SJCRH30 (cell line): ENCODE measurements at regions not wholly inside any gene's neighbourhood (a gene's known extent, or its start where the extent isn't known, plus 50 kb on each side); places are given as distances from the start of the nearest gene placed in this dataset.

Source experiments
- DNase-seq, 2 experiments: peaks; one replicate each; pipeline ENCODE4 v3.0.0-alpha.2; 2015 to 2020
- H3K27ac ChIP-seq: fragments of 250-450 bp; sonication (Bioruptor Pico); 2 replicates; pipeline ENCODE4 v1.5.1; 2020; ENCODE audit warnings: mild to moderate bottlenecking, moderate library complexity
- H3K27me3 ChIP-seq: fragments of 250-450 bp; sonication (Bioruptor Pico); 2 replicates; pipeline ENCODE4 v1.5.1; 2020; ENCODE audit warnings: mild to moderate bottlenecking, moderate library complexity
- H3K36me3 ChIP-seq: fragments of 250-450 bp; sonication (Bioruptor Pico); 2 replicates; pipeline ENCODE4 v1.5.1; 2020; ENCODE audit warnings: mild to moderate bottlenecking, moderate library complexity
- H3K4me1 ChIP-seq: fragments of 250-450 bp; sonication (Bioruptor Pico); 2 replicates; pipeline ENCODE4 v1.5.1; 2020; ENCODE audit warnings: mild to moderate bottlenecking, moderate library complexity
- H3K4me3 ChIP-seq: fragments of 250-450 bp; sonication (Bioruptor Pico); 2 replicates; pipeline ENCODE4 v1.5.1; 2020; ENCODE audit warnings: mild to moderate bottlenecking, moderate library complexity
- H3K9me3 ChIP-seq: fragments of 250-450 bp; sonication (Bioruptor Pico); replicated peaks from 2 replicates; pipeline ENCODE4 v1.5.1; 2020; ENCODE audit warnings: mild to moderate bottlenecking, moderate library complexity

DNA sequence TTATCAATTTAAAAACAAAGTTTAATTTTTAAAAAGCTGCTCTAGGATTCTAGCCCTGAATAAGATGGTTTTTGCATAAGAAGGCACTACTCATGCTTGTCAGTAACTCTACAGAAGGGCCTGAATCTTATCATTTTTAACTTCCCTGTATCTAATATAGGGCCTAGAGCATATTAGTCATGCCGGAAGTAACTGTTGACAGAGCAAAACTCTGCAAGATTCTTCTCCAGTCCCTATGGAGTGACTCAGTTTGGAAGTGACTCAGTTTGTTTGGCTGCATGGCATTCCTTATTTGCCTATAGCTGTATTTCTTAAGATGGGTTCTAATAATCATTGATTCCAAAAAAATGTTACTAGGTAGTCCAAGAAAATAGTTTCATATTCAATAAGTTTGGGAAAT, 431.8 kb upstream of the HTR2C start:
- Histone ChIP-seq H3K4me3 (no peak overlapping the region), H3K36me3 (no peaks in the 10 kb centered on the region), H3K9me3 (no peaks in the 10 kb centered on the region), H3K27ac (no peak overlapping the region), H3K4me1 (0 out of 2 replicates have a peak, but pooled peaks cover 3% of the 10 kb centered on the region), H3K27me3 (no peaks in the 10 kb centered on the region)
- DNase-seq: peak in 1 of 2 experiments; percentile 8

DNA sequence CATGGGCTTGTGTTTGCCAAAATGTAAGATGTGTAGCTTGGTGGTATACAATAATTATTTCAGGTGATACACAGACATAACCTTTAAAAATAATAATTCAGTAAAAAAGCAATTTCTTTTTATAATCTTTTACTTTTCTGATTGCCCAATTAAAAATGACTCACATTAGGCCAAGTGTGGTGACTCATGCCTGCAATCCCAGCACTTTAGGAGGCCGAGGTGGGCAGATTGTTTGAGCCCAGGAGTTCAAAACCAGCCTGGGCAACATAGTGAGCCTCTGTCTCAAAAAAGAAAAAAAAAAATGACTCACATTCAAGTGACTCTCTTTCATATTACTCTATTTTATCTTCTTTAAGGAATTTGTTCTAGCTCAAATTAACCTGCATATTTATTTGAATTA, 449.4 kb upstream of the HTR2C start:
- Histone ChIP-seq H3K9me3 (no peaks in the 10 kb centered on the region), H3K4me3 (no peak overlapping the region), H3K4me1 (no peaks in the 10 kb centered on the region), H3K36me3 (no peaks in the 10 kb centered on the region), H3K27ac (no peak overlapping the region), H3K27me3 (no peaks in the 10 kb centered on the region)
- no peak for DNase-seq

DNA sequence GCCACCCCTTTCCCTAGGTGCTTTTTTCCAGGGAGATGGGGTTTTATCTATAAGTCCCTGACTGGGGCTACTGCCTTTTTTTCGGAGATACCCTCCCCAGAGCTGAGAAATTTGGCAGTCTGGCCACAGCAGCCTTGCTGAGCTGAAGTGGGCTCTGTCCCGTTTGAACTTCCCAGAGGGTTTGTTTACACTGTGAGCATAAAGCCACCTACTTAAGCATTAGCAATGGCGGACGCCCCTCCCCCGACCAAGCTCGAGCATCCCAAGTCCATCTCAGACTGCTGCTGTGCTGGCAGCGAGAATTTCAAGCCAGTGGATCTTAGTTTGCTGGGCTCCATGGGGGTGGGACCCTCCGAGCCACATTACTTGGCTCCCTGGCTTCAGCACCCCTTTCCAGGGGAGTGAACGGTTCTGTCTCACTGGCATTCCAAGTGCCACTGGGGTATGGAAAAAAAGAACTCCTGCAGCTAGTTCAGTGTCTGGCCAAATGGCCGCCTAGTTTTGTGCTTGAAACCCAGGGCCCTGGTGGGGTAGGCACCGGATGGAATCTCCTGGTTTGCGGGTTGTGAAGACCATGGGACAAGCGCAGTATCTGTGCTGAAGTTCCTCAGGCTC, 456.4 kb upstream of the HTR2C start:
- H3K27ac ChIP-seq: no peak overlapping the region
- no peaks in the 10 kb centered on the region for H3K36me3 ChIP-seq
- DNase-seq: no peak
- H3K27me3 ChIP-seq: no peaks in the 10 kb centered on the region
- no peaks in the 10 kb centered on the region for H3K4me1 ChIP-seq
- no peak overlapping the region for H3K4me3 ChIP-seq
- H3K9me3 ChIP-seq: no peaks in the 10 kb centered on the region

DNA sequence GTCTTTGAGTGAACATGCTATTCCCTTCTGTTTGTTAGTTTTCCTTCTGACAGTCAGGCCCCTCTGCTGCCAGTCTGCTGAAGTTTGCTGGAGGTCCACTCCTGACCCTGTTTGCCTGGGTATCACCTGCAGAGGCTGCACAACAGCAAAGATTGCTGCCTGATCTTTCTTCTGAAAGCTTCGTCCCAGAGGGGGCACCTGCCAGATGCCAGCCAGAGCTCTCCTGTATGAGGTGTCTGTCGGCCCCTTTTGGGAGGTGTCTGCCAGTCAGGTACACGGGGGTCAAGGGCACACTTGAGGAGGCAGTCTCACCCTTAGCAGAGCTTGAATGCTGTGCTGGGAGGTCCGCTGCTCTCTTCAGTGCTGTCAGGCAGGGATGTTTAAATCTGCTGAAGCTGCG, 456.9 kb upstream of the HTR2C start:
- H3K27ac ChIP-seq: no peak overlapping the region
- no peak overlapping the region for H3K4me3 ChIP-seq
- H3K27me3 ChIP-seq: no peaks in the 10 kb centered on the region
- no peak for DNase-seq
- no peaks in the 10 kb centered on the region for H3K9me3 ChIP-seq
- H3K4me1 ChIP-seq: no peaks in the 10 kb centered on the region
- no peaks in the 10 kb centered on the region for H3K36me3 ChIP-seq

DNA sequence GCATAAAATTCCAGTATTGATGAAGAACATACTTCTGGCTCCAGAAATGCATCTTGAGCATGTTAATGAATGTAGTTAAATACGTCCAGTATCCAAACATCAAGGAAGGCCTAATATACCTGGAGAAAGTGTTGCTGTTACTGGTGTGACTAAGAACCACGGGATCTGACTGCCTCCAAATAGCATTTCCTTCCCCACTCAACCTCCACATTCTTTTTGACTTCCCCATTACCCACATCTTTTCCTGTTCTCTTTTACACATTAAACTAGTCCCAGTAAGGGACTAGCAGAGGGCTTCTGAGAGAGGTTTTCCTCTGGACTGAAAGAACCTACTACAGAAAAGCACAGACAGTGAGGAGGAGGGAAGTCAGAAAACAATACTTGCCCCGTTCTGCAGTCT, 482.8 kb upstream of the HTR2C start:
- no peaks in the 10 kb centered on the region for H3K27me3 ChIP-seq
- no peak for DNase-seq
- H3K36me3 ChIP-seq: no peaks in the 10 kb centered on the region
- no peaks in the 10 kb centered on the region for H3K9me3 ChIP-seq
- no peak overlapping the region for H3K4me3 ChIP-seq
- H3K4me1 ChIP-seq: no peaks in the 10 kb centered on the region
- H3K27ac ChIP-seq: no peak overlapping the region

DNA sequence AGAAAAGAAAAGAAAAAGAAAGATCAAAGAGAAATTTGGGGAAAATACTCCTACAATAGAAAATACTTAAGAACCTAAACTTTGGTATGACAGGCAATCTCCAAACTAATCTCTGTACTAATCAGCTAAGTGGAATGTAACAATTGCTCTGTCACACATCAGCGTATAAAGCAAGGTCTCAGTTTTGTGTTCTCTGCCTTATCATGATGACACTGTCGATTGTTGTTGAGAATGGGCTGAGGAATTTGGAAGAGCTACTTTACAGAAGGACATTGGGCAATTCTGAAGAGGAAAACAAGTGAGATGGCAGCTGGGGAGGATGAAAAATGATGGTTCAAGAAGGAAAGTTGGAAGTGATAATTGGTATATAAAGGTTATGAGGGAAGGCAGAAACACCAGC, 486.0 kb upstream of the HTR2C start:
- no peaks in the 10 kb centered on the region for H3K9me3 ChIP-seq
- no peak for DNase-seq

DNA sequence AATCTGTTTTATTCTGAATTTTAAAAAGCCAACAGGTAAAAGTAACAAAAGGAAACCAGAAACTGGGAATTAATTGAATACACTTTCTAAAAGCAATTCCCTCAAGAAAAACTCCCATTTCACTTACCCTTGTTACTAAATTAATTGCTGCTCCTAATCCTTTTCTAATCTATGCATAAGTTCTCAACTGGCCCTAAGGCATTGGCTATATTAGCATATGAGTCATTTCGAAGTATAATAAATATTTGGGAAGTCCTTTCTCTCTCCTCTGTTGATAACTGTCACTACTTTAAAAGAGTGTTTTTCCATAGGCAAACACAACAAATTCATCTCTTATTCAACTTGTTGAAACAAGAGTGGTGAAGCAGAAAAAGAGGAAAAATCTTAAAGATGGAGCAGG, 486.5 kb upstream of the HTR2C start:
- H3K4me3 ChIP-seq: no peak overlapping the region
- DNase-seq: no peak
- no peaks in the 10 kb centered on the region for H3K4me1 ChIP-seq
- H3K27ac ChIP-seq: no peak overlapping the region
- no peaks in the 10 kb centered on the region for H3K9me3 ChIP-seq
- no peaks in the 10 kb centered on the region for H3K27me3 ChIP-seq
- no peaks in the 10 kb centered on the region for H3K36me3 ChIP-seq

More for the DNA sequence above, 486.0 kb upstream of the HTR2C start:
- Histone ChIP-seq H3K4me3 (no peak overlapping the region), H3K36me3 (no peaks in the 10 kb centered on the region), H3K27me3 (no peaks in the 10 kb centered on the region), H3K27ac (no peak overlapping the region), H3K4me1 (no peaks in the 10 kb centered on the region)

DNA sequence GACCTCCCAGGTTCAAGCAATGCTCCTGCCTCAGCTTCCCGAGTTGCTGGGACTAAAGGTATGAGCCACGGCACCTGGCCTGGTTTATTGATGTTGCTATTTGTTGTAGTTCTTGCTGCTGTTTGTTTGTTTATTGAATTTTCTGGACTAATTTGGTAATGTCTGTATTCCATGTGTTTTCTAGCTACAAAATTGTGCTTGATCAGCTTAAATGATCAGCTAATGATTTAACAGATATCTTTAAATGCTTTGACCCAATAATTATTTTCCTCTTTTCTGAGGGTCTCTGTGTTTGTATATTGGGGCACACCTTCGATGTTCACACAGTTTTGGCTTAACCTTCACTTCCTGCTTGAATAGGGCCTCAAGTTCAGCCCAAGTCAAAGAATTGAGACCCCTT, 488.1 kb upstream of the HTR2C start:
- Histone ChIP-seq H3K27me3 (no peaks in the 10 kb centered on the region), H3K36me3 (no peaks in the 10 kb centered on the region), H3K9me3 (no peaks in the 10 kb centered on the region), H3K4me1 (no peaks in the 10 kb centered on the region), H3K27ac (no peak overlapping the region), H3K4me3 (no peak overlapping the region)
- DNase-seq: no peak

DNA sequence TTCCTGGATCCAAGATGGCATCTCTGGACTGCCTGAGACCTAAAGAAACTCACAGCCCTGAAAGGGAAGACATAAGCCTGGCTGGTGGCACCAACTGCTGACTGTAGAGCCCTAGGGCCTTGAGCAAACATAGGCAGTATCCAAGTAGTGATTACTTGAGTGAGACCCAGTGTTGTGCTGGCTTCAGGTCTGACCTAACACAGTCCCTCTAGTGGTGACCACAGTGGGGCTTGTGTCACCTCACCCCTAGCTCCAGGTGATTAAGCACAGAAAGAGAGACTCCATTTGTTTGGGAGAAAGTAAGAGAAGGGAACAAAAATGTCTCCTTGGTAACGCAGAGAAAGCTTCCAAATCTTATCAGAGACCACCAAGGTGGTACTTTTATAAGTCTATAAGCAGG, 496.3 kb upstream of the HTR2C start:
- H3K4me3 ChIP-seq: no peak overlapping the region
- no peaks in the 10 kb centered on the region for H3K27me3 ChIP-seq

DNA sequence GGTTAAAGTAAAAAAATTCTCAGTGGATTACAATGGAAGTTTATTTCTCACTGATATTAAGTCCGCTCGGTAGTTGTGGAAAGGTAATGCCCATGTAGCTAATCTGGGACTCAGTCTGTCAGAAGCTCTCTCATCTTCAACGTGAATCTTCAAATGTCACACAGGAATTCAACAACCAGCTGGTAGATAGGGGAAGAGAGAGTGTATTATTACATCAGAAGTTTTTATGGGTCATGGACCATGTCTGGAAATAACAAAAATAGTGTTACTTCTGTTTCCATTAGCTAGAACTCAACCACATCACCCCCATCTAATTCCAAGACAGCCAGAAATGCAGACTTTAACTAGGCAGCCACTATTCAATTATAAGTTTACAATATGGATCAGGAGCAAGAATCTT, 506.1 kb upstream of the HTR2C start:
- no peaks in the 10 kb centered on the region for H3K9me3 ChIP-seq
- no peak for DNase-seq
- H3K27ac ChIP-seq: no peak overlapping the region
- H3K27me3 ChIP-seq: no peaks in the 10 kb centered on the region
- H3K36me3 ChIP-seq: no peaks in the 10 kb centered on the region
- no peaks in the 10 kb centered on the region for H3K4me1 ChIP-seq
- H3K4me3 ChIP-seq: no peak overlapping the region

More for the DNA sequence above, 496.3 kb upstream of the HTR2C start:
- no peak for DNase-seq
- no peaks in the 10 kb centered on the region for H3K36me3 ChIP-seq
- H3K27ac ChIP-seq: no peak overlapping the region
- H3K9me3 ChIP-seq: no peaks in the 10 kb centered on the region
- H3K4me1 ChIP-seq: no peaks in the 10 kb centered on the region

DNA sequence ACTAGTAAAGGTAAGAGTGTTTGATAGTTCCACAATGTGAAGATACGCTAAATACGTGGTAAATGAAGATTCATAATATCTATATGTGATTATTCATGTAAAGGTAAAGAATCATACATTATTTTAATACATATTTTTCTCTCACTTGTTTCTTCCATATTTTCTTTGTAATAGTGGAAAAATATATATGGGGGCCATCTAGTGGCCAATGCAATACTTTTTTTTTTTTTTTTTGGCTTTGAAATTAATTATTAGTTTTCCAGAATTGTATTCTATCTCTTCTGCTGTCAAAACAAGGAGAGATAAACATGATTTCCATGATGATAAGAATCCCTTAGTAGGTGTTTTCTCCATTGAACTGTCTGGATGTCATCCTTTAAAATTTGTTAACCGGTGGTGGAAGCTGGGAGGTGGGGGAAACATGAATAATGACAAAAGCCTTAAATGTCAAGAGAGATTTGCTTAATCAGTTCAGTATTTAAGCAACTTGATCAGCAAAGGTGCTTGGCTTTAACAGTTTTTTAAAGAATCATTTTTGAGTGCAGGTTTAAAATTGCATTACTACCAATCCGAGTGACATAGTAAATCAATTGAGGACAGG, 508.7 kb upstream of the HTR2C start:
- H3K4me1 ChIP-seq: no peaks in the 10 kb centered on the region
- no peaks in the 10 kb centered on the region for H3K27me3 ChIP-seq
- no peak for DNase-seq
- no peak overlapping the region for H3K27ac ChIP-seq
- no peaks in the 10 kb centered on the region for H3K9me3 ChIP-seq
- no peaks in the 10 kb centered on the region for H3K36me3 ChIP-seq
- H3K4me3 ChIP-seq: no peak overlapping the region

DNA sequence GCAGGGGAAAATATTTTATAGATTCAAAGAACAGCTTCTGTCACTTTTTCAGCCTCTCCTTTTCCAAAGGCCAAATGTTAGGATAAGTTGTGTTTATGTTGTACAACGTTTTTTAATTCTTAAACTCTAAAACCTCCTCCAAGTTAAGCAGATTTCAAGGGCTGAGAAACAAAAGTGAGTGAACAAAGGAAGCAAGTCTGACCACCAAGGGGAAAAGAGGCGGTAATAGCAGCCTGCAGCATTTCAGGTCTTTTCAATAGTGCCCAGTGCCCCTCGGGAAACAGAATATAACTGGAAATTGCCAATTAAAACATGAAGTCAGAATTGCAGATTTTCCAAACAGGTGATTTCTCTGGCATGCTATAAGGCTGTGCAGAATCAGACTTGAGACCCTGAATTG, 510.0 kb upstream of the HTR2C start:
- Histone ChIP-seq H3K9me3 (no peaks in the 10 kb centered on the region), H3K27me3 (no peaks in the 10 kb centered on the region), H3K27ac (no peak overlapping the region), H3K4me3 (no peak overlapping the region), H3K36me3 (no peaks in the 10 kb centered on the region), H3K4me1 (no peaks in the 10 kb centered on the region)
- no peak for DNase-seq

DNA sequence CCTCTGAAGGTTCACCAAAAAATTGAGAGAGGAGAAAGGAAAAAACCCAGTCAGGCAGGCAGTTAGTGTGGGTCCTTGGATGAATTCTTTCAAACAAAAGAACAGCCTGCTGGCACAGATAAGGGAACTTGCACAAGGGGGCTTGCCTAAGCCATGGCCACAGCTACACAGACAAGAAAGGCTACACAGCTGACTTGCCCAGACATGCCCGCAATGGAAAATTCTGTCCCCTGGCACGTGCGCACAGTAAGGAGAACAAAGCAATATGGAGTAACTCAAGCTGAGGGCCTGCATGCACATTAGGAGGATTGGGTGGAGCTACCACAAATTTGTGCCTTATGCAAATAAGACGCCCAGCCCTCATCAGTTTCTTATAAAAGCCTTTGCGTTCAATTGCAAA, 512.5 kb upstream of the HTR2C start:
- DNase-seq: peak in 1 of 2 experiments; percentile 1
- Histone ChIP-seq H3K27ac (no peak overlapping the region), H3K27me3 (no peaks in the 10 kb centered on the region), H3K4me1 (no peaks in the 10 kb centered on the region), H3K36me3 (no peaks in the 10 kb centered on the region), H3K9me3 (no peaks in the 10 kb centered on the region), H3K4me3 (no peak overlapping the region)

DNA sequence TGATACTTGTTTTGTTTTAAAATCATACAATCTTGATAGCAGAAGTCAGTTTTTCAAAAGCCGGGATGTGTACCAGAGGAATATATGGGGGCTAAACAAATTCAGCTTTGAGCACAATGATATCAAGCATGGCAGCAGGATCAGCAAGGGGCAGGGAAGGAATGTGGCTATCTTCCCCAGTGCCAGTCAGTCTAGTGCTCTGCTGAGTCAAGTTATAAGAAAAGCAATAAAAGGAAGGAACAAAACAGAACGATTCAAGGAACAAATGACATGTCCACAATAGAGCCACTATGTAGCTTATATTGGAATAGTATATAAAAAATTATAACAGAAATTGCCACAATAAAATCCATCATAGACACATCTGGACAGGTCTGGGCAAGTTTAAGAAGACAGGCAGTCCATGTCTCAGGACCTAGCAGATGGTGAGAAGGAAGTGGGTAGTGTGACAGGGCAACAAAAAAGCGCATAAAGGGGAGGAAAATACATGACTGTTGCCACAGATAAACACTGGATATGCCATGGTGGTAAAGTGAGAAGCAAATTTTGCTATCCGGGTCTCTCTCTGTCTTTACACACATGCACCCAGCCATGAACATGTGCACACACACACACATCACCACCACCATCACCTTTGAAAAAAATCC, 518.2 kb upstream of the HTR2C start:
- Histone ChIP-seq H3K9me3 (no peaks in the 10 kb centered on the region), H3K36me3 (no peaks in the 10 kb centered on the region), H3K27ac (no peak overlapping the region), H3K4me3 (no peak overlapping the region), H3K4me1 (no peaks in the 10 kb centered on the region), H3K27me3 (no peaks in the 10 kb centered on the region)
- no peak for DNase-seq

DNA sequence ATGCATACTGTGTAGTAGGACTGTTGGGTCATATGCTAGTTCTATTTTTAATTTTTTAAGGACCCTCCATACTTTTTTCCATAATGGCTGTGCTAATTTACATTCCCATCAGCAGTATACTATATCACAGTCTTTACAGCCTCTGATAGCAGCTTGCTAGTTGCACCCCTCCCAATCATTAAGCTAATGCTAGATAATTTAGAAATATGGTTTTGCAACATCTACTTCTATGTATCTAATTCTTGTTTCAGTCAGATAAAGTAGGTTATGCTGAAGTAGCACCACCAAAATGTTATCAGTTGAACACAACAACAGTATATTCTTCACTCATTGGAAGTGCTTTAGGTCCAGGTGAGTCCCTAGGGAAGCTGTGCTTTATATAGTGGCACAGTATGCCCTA, 522.7 kb upstream of the HTR2C start:
- Histone ChIP-seq H3K27ac (no peak overlapping the region), H3K27me3 (no peaks in the 10 kb centered on the region), H3K36me3 (no peaks in the 10 kb centered on the region)

DNA sequence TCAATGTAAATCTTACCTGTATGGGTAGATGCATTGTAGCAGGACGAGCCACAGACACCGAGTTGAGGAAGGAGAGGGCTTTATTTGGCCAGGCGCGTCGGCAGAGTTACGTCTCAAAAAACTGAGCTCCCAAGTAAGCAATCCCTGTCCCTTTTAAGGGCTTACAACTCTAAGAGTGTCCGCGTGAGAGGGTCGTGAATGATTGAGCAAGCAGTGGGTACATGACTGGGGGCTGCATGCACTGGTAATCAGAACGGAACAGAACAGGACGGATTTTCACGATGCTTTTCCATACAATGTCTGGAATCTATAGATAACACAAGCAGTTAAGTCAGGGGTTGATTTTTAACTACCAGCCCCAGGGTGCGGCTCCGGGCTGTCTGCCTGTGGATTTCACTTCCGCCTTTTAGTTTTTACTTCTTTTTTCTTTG, 524.9 kb upstream of the HTR2C start:
- no peak overlapping the region for H3K27ac ChIP-seq
- H3K4me3 ChIP-seq: no peak overlapping the region
- DNase-seq: no peak
- no peaks in the 10 kb centered on the region for H3K9me3 ChIP-seq
- no peaks in the 10 kb centered on the region for H3K27me3 ChIP-seq
- H3K36me3 ChIP-seq: no peaks in the 10 kb centered on the region
- no peaks in the 10 kb centered on the region for H3K4me1 ChIP-seq

More for the DNA sequence above, 522.7 kb upstream of the HTR2C start:
- Histone ChIP-seq H3K4me1 (no peaks in the 10 kb centered on the region), H3K4me3 (no peak overlapping the region), H3K9me3 (no peaks in the 10 kb centered on the region)
- no peak for DNase-seq
